KMS-11 (cell line): ENCODE measurements at regions not wholly inside any gene's neighbourhood (a gene's known extent, or its start where the extent isn't known, plus 50 kb on each side); places are given as distances from the start of the nearest gene placed in this dataset.

Source experiments
- H2AFZ ChIP-seq: fragments of 200-600 bp; sonication (generic); 2 replicates; pipeline ENCODE4 v1.6.1; 2016; ENCODE audit warnings: antibody characterized with exemption, mixed run types, low read depth
- H3K27ac ChIP-seq: fragments of 200-600 bp; sonication (generic); 2 replicates; pipeline ENCODE4 v1.6.1; 2016; ENCODE audit warnings: mild to moderate bottlenecking, mixed run types
- H3K27me3 ChIP-seq: fragments of 200-600 bp; sonication (generic); 2 replicates; pipeline ENCODE4 v1.6.1; 2017; ENCODE audit warnings: mild to moderate bottlenecking, low read depth, mixed run types, moderate library complexity; ENCODE audit not compliant: insufficient read depth
- H3K36me3 ChIP-seq: fragments of 200-600 bp; sonication (generic); 2 replicates; pipeline ENCODE4 v1.6.1; 2017; ENCODE audit warnings: mild to moderate bottlenecking, mixed run types; ENCODE audit not compliant: insufficient read depth
- H3K4me1 ChIP-seq: fragments of 200-600 bp; sonication (generic); 2 replicates; pipeline ENCODE4 v1.6.1; 2016; ENCODE audit warnings: mild to moderate bottlenecking, low read depth, mixed run types; ENCODE audit not compliant: poor library complexity, severe bottlenecking
- H3K4me2 ChIP-seq: fragments of 200-600 bp; sonication (generic); 2 replicates; pipeline ENCODE4 v1.7.0; 2016; ENCODE audit warnings: mild to moderate bottlenecking, mixed run types
- H3K4me3 ChIP-seq: fragments of 200-600 bp; sonication (generic); IDR thresholded peaks from 2 replicates; pipeline ENCODE4 v1.6.1; 2017; ENCODE audit warnings: low read depth, low read length, mixed read lengths; ENCODE audit not compliant: insufficient read depth
- H3K79me2 ChIP-seq: fragments of 200-600 bp; sonication (generic); 2 replicates; pipeline ENCODE4 v1.6.1; 2016; ENCODE audit warnings: low read depth, mixed run types; ENCODE audit not compliant: insufficient read depth
- H3K9ac ChIP-seq: fragments of 200-600 bp; sonication (generic); 2 replicates; pipeline ENCODE4 v1.6.1; 2016; ENCODE audit warnings: mild to moderate bottlenecking, mixed run types
- H4K20me1 ChIP-seq: fragments of 200-600 bp; sonication (generic); 2 replicates; pipeline ENCODE4 v1.6.1; 2016; ENCODE audit warnings: mild to moderate bottlenecking, mixed run types; ENCODE audit not compliant: insufficient read depth
- CTCF ChIP-seq: fragments of 200-600 bp; sonication (generic); conservative IDR thresholded peaks from 2 replicates; pipeline ENCODE4 v1.6.1; 2017; ENCODE audit warnings: low read depth, mild to moderate bottlenecking, antibody characterized with exemption, low read length, moderate library complexity, mixed read lengths

GRCh38 chr5:5726401-5726800 lies 303.9 kb downstream of the ICE1 start:
- Histone ChIP-seq H3K4me2 (no peak overlapping the region), H3K4me3 (no peak overlapping the region), H3K9ac (no peak overlapping the region), H3K4me1 (no peaks in the 10 kb centered on the region), H3K27me3 (no peaks in the 10 kb centered on the region), H2AFZ (no peak overlapping the region), H3K79me2 (no peaks in the 10 kb centered on the region), H4K20me1 (no peaks in the 10 kb centered on the region), H3K36me3 (no peaks in the 10 kb centered on the region), H3K27ac (no peak overlapping the region)
- TF ChIP-seq CTCF: no peak

GRCh38 chr5:5721881-5722280 lies 299.4 kb downstream of the ICE1 start:
- no peak for TF ChIP-seq CTCF
- Histone ChIP-seq H3K79me2 (no peaks in the 10 kb centered on the region), H4K20me1 (no peaks in the 10 kb centered on the region), H3K4me2 (no peak overlapping the region), H3K36me3 (no peaks in the 10 kb centered on the region), H3K4me3 (no peak overlapping the region), H3K27ac (no peak overlapping the region), H3K4me1 (no peaks in the 10 kb centered on the region), H3K9ac (no peak overlapping the region), H2AFZ (no peak overlapping the region), H3K27me3 (no peaks in the 10 kb centered on the region)

DNA sequence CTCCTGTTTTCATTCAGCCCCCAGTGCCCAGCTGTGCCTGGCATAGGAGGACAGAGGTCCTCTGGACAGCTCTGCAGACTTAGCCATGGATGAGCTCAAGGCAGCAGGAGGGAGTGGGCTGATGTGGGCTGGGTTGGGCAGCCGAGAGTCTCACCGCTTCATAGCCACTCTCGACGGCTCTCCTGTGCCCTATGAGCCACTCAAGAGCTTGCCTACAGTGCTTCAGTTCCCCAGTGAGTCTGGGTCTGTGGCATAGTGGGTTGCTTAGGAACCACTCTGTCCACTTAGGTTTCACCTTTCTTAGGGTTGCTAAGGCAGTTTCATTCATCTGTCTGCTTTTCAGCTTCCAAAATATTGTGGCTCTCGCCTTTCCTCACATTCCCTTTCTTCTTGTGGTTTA lies 296.8 kb downstream of the ICE1 start:
- TF ChIP-seq CTCF: no peak
- no peaks in the 10 kb centered on the region for H3K36me3 ChIP-seq
- no peak overlapping the region for H3K4me2 ChIP-seq
- H4K20me1 ChIP-seq: no peaks in the 10 kb centered on the region
- H3K4me1 ChIP-seq: no peaks in the 10 kb centered on the region
- H2AFZ ChIP-seq: no peak overlapping the region
- no peaks in the 10 kb centered on the region for H3K79me2 ChIP-seq
- no peaks in the 10 kb centered on the region for H3K27me3 ChIP-seq
- H3K9ac ChIP-seq: no peak overlapping the region
- no peak overlapping the region for H3K4me3 ChIP-seq
- H3K27ac ChIP-seq: no peak overlapping the region

DNA sequence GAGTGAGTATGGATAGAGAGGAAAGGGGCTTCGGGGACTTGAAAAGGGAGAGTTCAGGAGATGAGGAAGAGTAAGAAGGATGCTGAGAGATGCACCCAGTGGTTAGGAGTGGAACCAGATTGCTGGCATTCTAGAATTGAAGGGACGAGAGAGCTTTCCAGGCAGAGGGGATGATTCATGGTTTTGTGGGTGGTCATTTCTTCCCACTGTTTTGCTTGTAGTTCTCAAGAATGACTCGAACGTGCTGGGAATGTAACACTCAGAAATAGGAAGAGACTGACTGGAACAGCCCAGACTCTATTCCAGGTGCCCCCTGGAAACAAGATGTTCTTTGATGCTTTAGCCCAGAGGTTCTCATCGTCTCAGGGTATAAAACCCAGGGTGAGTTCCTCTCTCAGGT lies 294.2 kb downstream of the ICE1 start:
- H2AFZ ChIP-seq: no peak overlapping the region
- no peak overlapping the region for H3K27ac ChIP-seq
- H3K4me1 ChIP-seq: no peaks in the 10 kb centered on the region
- no peaks in the 10 kb centered on the region for H4K20me1 ChIP-seq
- no peaks in the 10 kb centered on the region for H3K36me3 ChIP-seq
- no peak overlapping the region for H3K4me3 ChIP-seq
- H3K4me2 ChIP-seq: no peak overlapping the region
- no peak for TF ChIP-seq CTCF
- H3K9ac ChIP-seq: no peak overlapping the region
- no peaks in the 10 kb centered on the region for H3K79me2 ChIP-seq
- H3K27me3 ChIP-seq: no peaks in the 10 kb centered on the region

DNA sequence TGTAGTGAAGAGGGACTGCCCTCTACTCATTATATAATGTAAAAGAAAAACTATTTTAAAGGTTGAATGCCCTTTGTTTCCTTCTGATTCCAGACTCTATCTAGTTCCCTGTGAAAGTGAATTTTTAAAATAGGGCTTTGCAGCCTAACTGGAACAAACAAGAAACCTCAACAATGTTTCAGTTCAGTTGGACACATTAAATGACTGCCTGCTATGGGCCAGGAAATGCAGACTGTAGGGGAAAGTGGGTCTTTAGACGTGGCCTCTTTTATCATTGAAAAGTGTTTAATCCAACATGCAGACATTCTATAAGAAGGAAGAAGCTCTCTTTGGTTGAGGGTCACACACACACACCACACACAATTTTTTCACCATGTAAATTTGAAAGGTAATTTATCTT lies 289.1 kb downstream of the ICE1 start:
- Histone ChIP-seq H3K36me3 (no peaks in the 10 kb centered on the region), H2AFZ (no peak overlapping the region), H3K27ac (no peak overlapping the region), H3K4me3 (no peak overlapping the region), H3K4me2 (no peak overlapping the region), H3K9ac (no peak overlapping the region), H4K20me1 (no peaks in the 10 kb centered on the region), H3K4me1 (no peaks in the 10 kb centered on the region), H3K79me2 (no peaks in the 10 kb centered on the region), H3K27me3 (no peaks in the 10 kb centered on the region)
- TF ChIP-seq CTCF: no peak
